PC-9 (cell line): ENCODE measurements at regions not wholly inside any gene's neighbourhood (a gene's known extent, or its start where the extent isn't known, plus 50 kb on each side); places are given as distances from the start of the nearest gene placed in this dataset.

Experiments used
- BruUV-seq: library from RNA; stranded (reverse); fragments of 400-500 nt; replicated peaks from 2 replicates; lab custom pipeline; 2021; lab: Mats Ljungman, UMichigan
- CTCF ChIA-PET: fragments of 300-600 bp; sonication (Branson Sonifier 250); formaldehyde crosslinking; loops from one replicate; lab custom pipeline; 2022; ENCODE audit warnings: antibody characterized with exemption; lab: Charles Lee
- POLR2A ChIA-PET: fragments of 300-600 bp; sonication (Branson Sonifier 250); formaldehyde crosslinking; loops from one replicate; lab custom pipeline; 2022; ENCODE audit warnings: antibody characterized with exemption; ENCODE audit not compliant: unreplicated experiment; lab: Charles Lee
- DNase-seq, 2 experiments: peaks; one replicate each; pipeline versions ENCODE4 v3.0.0 to v3.0.0-alpha.2; 2015 to 2022; ENCODE audit warnings: mixed read lengths in 1 of 2
- H2AFZ ChIP-seq: fragments of 200-600 bp; sonication (generic); 2 replicates; pipeline ENCODE4 v1.8.1; 2017; ENCODE audit warnings: antibody characterized with exemption
- H3F3A ChIP-seq: fragments of 200-600 bp; sonication (generic); 2 replicates; pipeline ENCODE4 v1.8.1; 2017; ENCODE audit warnings: antibody characterized with exemption, mild to moderate bottlenecking, low read depth; ENCODE audit not compliant: insufficient read depth
- H3K27ac ChIP-seq: fragments of 200-600 bp; sonication (generic); 2 replicates; pipeline ENCODE4 v1.6.1; 2016; ENCODE audit warnings: mixed run types
- H3K27me3 ChIP-seq: fragments of 200-600 bp; sonication (generic); 2 replicates; pipeline ENCODE4 v1.6.1; 2016; ENCODE audit warnings: low read depth, mixed run types; ENCODE audit not compliant: insufficient read depth
- H3K36me3 ChIP-seq: fragments of 200-600 bp; sonication (generic); 2 replicates; pipeline ENCODE4 v1.6.1; 2016; ENCODE audit warnings: low read depth, mixed run types
- H3K4me1 ChIP-seq: fragments of 200-600 bp; sonication (generic); replicated peaks from 2 replicates; pipeline ENCODE4 v1.6.1; 2016; ENCODE audit warnings: mixed run types; ENCODE audit not compliant: insufficient read depth
- H3K4me2 ChIP-seq: fragments of 200-600 bp; sonication (generic); 2 replicates; pipeline ENCODE4 v1.6.1; 2017; ENCODE audit warnings: mixed run types
- H3K4me3 ChIP-seq: fragments of 200-600 bp; sonication (generic); 2 replicates; pipeline ENCODE4 v1.6.1; 2016; ENCODE audit warnings: mixed run types
- H3K79me2 ChIP-seq: fragments of 200-600 bp; sonication (generic); 2 replicates; pipeline ENCODE4 v1.6.1; 2017; ENCODE audit warnings: low read depth, mixed run types
- H3K9me2 ChIP-seq: fragments of 200-600 bp; sonication (generic); 2 replicates; pipeline ENCODE4 v1.8.1; 2017; ENCODE audit warnings: mild to moderate bottlenecking; ENCODE audit not compliant: insufficient read depth
- H3K9me3 ChIP-seq: fragments of 200-600 bp; sonication (generic); 2 replicates; pipeline ENCODE4 v1.8.1; 2016; ENCODE audit warnings: low read depth; ENCODE audit not compliant: insufficient read depth
- H4K20me1 ChIP-seq: fragments of 200-600 bp; sonication (generic); 2 replicates; pipeline ENCODE4 v1.8.1; 2017; ENCODE audit not compliant: insufficient read depth
- EZH2 ChIP-seq: fragments of 200-600 bp; sonication (generic); IDR thresholded peaks from 2 replicates; pipeline ENCODE4 v1.8.0; 2017; ENCODE audit warnings: antibody characterized with exemption, low read depth
- intact Hi-C: fragments of 100-400 bp; cut with micrococcal nuclease; formaldehyde crosslinking; loops from one replicate; pipeline ENCODE4 v1.10.0; 2022; ENCODE audit not compliant: unreplicated experiment
- TF ChIP-seq, protein P1 (sequence below): fragments of 200-600 bp; sonication (generic); conservative IDR thresholded peaks from 2 replicates; pipeline ENCODE4 v1.6.1; 2017; ENCODE audit warnings: mixed run types, antibody characterized with exemption, mild to moderate bottlenecking, moderate library complexity

DNA sequence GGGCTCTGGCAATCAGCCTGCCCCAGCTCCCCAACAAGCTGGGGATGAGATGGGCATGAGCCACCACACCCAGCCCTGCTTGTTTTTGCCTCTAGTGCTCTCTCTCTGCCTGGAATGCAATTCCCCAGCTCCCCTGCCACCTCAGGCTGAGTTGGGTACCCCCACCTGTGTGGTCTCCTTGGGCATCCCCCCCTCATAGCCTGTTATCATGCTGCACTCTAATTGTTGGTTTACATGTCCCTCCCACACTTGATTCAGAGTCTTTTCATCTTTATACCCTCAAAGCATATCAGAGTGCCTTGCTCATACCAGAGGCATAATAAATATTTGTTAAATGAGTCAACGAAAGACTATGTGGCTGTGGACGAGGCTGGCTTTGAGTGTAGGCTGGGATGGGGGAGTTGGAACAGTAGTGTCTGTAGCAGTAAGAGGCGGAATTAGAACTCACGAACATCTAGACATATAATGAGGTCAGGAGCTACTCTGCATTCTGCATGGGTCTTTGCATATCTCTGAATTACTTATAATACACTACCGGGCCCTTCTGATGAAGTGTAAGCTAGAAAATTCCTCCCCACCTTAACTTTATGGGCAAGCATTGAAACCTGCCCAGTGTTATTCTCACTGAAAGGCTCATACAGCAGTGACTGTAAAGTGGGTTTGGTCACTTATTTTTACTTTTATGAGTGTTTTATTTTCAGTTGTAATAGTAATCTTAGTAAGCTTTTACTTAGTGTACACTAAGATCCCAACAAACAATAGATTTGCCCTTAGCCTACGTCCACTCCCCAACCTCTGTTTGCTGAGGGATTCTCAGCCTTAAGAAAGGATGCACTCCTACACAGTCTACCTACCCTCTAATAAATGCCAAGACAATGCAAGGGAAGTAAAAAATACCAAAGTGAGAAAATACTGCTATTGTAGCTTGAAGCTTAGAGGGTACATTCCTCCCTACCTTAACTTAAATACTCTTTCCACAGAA lies 58.7 kb downstream of the EDN1 start:
- ChIA-PET CTCF (interaction anchor here (0.6 to 1.2 kb wide), 3 partner anchors 22 to 58 kb away, joined by 3 to 6 read pairs (median 4); partner anchors contain the start of gene EDN1), POLR2A (interaction anchor here (0.6 to 0.7 kb wide), 3 partner anchors 112 to 1116 kb away, joined by 3 to 20 read pairs (median 4); partner anchors contain the start of gene NEDD9)
- peak overlapping the region; percentile 28 for H3K27ac ChIP-seq
- no peaks in the 10 kb centered on the region for H3K36me3 ChIP-seq
- H3K79me2 ChIP-seq = no peaks in the 10 kb centered on the region
- H3K4me2 ChIP-seq = peak overlapping the region; percentile 9; the same call in 1 of the 2 replicates
- H3K9me3 ChIP-seq = peaks cover 23% of the 10 kb centered on the region
- H3K9me2 ChIP-seq = no peaks in the 10 kb centered on the region
- no peaks in the 10 kb centered on the region for H3K27me3 ChIP-seq
- intact Hi-C loops = loop anchor here (1.0 to 2.0 kb wide), 2 partner anchors 34 to 59 kb away; partner anchors contain the start of gene EDN1
- H4K20me1 ChIP-seq = no peaks in the 10 kb centered on the region
- no TSS peak for BruUV-seq
- no peak for TF ChIP-seq EZH2
- TF ChIP-seq, protein P1, sequence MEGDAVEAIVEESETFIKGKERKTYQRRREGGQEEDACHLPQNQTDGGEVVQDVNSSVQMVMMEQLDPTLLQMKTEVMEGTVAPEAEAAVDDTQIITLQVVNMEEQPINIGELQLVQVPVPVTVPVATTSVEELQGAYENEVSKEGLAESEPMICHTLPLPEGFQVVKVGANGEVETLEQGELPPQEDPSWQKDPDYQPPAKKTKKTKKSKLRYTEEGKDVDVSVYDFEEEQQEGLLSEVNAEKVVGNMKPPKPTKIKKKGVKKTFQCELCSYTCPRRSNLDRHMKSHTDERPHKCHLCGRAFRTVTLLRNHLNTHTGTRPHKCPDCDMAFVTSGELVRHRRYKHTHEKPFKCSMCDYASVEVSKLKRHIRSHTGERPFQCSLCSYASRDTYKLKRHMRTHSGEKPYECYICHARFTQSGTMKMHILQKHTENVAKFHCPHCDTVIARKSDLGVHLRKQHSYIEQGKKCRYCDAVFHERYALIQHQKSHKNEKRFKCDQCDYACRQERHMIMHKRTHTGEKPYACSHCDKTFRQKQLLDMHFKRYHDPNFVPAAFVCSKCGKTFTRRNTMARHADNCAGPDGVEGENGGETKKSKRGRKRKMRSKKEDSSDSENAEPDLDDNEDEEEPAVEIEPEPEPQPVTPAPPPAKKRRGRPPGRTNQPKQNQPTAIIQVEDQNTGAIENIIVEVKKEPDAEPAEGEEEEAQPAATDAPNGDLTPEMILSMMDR = no peak
- no peak overlapping the region for H2AFZ ChIP-seq
- H3K4me3 ChIP-seq = no peak overlapping the region
- H3F3A ChIP-seq = peaks cover 8% of the 10 kb centered on the region; the same call in 1 of the 2 replicates
- peak; percentile 80 to 97 for DNase-seq
- peaks cover 21% of the 10 kb centered on the region for H3K4me1 ChIP-seq

DNA sequence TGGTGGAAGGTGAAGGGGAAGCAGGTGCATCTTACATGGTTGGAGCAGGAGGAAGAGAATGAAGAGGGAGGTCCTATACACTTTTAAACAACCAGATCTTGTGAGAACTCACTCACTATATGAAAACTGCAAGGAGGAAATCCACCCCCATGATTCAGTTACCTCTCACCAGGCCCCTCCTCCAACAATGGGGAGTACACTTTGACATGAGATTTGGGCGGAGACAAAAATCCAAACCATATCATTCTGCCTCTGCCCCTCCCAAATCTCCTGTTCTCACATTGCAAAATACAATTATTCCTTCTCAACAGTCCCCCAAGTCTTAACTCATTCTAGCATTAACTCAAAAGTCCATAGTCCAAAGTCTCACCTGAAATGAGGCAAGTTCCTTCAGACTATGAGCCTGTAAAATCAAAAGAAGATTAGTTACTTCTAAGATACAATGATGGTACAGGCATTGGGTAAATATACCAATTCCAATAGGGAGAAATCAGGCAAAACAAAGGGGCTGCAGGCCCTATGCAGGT lies 60.5 kb downstream of the EDN1 start:
- Histone ChIP-seq H3K27ac (no peak overlapping the region), H3K4me3 (no peak overlapping the region), H3K9me3 (peaks cover 23% of the 10 kb centered on the region), H3K4me1 (peaks cover 15% of the 10 kb centered on the region), H3K9me2 (no peaks in the 10 kb centered on the region), H3K27me3 (no peaks in the 10 kb centered on the region), H3K36me3 (no peaks in the 10 kb centered on the region), H3K4me2 (no peak overlapping the region), H3F3A (peaks cover 5% of the 10 kb centered on the region; the same call in 1 of the 2 replicates), H4K20me1 (no peaks in the 10 kb centered on the region), H3K79me2 (no peaks in the 10 kb centered on the region), H2AFZ (no peak overlapping the region)
- ChIA-PET POLR2A (no interaction called here), CTCF (no interaction called here)
- no TSS peak for BruUV-seq
- DNase-seq = no peak
- intact Hi-C loops = no loop called here
- TF ChIP-seq EZH2 = no peak
- TF ChIP-seq, protein P1 = no peak

DNA sequence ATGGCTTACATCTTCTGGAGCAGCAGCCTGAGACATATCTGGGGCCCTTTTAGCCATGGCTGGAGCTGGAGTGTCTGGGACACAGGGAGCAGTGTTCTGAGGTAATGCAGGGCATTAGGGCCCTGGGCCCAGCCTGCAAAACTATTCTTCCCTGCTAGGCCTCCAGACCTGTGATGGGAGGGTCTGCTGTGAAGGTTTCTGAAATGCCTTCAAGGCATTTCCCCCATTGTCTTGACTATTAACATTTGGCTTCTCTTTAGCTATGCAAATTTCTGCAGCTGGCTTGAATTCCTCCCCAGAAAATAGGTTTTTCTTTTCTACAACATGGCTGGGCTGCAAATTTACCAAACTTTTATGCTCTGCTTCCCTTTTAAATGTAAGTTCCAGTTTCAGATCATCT lies 61.5 kb downstream of the EDN1 start:
- Histone ChIP-seq H3K4me1 (peaks cover 15% of the 10 kb centered on the region), H3F3A (peaks cover 5% of the 10 kb centered on the region; the same call in 1 of the 2 replicates), H3K79me2 (no peaks in the 10 kb centered on the region), H3K27me3 (no peaks in the 10 kb centered on the region), H3K9me2 (no peaks in the 10 kb centered on the region), H3K4me3 (no peak overlapping the region), H3K36me3 (no peaks in the 10 kb centered on the region), H3K4me2 (no peak overlapping the region), H3K27ac (no peak overlapping the region), H3K9me3 (peaks cover 23% of the 10 kb centered on the region), H2AFZ (no peak overlapping the region), H4K20me1 (no peaks in the 10 kb centered on the region)
- TF ChIP-seq, protein P1 = no peak
- TF ChIP-seq EZH2 = no peak
- no peak for DNase-seq
- BruUV-seq = no TSS peak
- CTCF ChIA-PET = no interaction called here
- intact Hi-C loops = no loop called here
- POLR2A ChIA-PET = no interaction called here
